HG02798 (cell line): ENCODE measurements at regions not wholly inside any gene's neighbourhood (a gene's known extent, or its start where the extent isn't known, plus 50 kb on each side); places are given as distances from the start of the nearest gene placed in this dataset.

ENCODE experiments used
- ATAC-seq: cut with Tn5 transposase; IDR thresholded peaks from one replicate; pipeline ENCODE4 v1.9.1; 2021; ENCODE audit warnings: mild to moderate bottlenecking; ENCODE audit not compliant: unreplicated experiment, poor library complexity

DNA sequence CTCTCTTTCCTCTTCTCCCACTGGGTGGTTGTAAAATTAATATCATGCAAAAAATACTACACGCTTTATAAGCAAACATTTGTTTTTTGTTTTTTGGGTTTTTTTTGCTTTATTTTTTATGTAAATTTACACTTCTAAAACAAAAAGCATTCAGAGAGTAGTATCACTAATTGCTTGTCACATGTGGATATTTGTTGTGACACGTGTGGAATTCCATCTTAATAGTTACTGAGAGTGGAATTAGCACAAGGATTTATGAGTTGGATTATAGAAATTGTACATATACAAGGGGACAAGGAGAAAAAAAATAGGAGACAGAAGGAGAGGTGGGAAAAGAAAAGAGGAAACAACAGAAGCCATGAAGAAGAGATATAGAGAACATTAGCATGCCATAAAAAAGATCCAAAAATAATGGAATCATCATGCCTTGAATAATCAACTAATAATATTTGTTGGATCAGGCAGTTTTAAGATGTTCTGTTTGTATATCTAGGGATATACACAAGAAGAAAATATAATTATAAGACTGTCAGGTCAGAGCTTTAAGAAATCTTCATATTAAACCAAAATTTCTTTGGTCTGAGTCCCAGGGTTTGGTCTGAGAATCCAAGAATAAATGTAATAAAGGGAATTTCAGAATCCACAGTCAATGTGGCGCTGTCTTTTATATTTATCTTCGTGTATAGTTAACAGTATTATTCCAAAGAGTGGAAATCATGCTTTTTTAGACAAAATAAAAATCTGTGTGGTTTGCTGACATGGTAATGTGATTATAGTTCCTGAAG lies 98.5 kb upstream of the INTU start:
- no peak for ATAC-seq

DNA sequence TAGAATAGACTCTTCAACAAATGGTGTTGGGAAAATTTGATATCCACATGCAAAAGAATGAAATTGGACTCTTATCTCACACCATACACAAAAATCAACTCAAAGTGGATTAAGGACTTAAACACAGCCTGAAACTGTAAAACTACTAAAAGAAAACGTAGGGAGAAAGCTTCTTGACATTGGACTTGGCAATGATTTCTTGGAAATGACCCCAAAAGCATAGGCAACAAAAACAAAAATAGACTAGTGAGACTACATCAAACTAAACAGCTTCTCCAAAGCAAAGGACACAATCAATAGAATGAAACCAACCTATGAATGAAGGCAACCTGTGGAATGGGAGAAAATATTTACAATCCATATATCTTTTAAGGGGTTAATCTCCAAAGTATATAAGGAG lies 94.7 kb upstream of the INTU start:
- no peak for ATAC-seq

DNA sequence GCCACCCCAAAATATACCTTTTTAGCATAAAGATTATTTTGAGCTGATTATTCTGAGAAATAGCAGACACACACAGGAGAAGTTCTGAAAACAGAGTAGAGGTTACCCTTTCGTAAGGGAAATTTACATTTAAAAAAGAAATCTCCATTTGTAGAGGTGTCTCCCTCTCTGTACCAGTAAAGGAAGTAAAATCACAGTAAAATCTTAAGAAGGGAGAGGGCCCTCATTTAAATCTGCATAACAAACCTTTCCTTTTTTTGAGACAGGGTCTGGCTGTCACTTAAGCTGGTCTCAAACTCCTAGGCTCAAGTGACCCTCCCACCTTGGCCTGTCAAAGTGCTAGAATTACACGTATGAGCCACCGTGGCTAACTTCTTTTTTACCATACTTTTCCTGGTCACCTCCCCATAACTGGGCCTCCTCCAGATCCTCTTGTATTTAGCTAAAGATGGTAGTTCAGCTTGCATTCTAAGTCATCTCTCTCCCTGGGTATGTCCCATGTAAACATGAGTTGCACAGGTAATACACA lies 92.2 kb upstream of the INTU start:
- ATAC-seq, result no peak

DNA sequence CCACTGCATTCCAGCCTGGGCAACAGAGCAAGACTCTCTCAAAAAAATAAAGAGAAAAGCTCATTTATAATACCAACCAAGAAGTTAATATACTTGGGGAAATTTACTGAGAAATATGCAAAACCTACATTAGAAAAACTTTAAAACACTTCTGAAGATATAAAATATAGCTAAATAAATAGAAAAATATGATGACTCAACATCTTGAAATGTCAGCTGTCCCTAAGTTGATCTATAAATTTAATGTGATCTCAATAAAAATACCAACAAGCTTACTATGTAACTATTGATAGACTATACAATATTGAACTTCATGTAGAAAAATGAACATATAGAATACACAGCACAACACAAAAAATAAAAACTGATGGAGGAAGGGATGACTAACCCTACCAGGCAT lies 87.5 kb upstream of the INTU start:
- no peak for ATAC-seq

DNA sequence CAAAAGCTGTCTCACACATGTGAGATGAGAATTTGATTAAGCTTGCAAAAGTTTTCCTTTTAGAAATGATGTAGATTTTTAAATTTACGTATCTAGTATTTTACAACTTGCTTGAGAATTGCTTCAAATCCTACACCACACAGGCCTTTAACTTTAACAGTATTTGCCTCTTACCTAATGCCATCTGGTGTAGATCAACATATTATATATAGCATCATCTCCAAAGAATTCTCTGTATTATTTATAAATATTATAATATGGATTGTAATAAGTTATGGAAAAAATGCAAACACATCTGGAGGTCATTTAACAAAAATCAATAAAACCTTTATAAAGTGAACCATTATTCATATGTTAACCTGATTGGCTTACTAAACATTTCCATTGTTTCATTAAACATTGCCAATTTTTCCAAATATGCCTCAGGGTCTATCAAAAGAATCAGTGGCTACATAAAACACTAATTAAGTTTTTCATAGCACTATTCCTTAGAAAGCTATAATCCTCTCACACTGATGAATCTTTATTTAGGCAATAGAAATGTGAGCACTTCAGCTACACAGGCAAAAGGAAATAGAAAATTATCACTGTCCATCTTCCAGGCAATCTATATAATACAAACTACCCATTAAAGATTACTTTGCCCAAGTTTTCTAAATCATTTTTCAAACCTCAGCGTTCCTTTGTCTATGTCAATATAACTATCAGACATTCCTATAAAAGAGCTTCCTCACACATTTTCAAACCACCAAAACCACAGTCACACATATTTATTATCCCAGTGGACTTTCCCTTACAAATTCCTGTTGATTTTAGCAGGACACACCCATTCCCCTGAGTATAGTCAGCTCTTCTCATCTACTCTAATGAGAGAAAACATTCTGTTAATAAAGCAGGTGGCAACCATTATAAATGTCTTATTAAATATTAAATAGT lies 83.5 kb upstream of the INTU start:
- ATAC-seq, result no peak

DNA sequence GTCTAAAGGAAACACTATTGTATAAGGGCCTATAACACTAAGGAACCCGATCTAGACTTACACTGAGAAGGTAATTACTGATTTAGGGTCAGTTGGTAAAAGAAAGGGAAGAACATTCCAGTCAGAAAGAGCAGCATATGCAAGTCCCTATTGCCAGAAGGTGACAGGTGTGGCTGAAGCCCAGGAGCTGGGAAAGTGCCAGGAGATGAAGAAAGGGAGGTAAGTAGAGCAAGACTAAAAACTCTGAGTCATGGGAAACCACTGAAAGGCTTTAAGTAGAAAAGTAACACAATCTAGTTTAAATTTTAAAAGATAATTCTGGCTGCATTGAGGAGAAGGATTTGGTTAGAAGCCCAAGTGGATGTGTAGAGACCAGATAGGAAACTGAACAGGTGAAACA lies 77.7 kb upstream of the INTU start:
- no peak for ATAC-seq

DNA sequence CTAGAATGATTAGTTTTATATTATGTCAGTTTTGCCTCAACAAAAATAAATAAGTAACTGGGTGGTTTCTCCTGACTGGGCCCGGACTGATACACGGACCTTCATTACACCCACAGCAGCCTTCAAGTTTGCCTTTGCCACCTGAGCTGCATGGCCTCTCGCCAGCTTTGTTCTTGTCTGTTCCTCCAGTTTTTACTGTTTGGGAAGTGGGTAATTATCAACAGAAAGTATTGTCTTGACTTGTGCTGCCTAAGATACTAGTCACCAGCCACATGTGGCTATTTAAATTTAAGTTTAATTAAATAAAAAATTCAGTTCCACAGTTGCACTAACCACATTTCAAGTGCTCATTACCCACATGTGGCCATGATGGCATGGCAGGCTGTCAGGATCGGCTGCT lies 74.7 kb upstream of the INTU start:
- no peak for ATAC-seq

DNA sequence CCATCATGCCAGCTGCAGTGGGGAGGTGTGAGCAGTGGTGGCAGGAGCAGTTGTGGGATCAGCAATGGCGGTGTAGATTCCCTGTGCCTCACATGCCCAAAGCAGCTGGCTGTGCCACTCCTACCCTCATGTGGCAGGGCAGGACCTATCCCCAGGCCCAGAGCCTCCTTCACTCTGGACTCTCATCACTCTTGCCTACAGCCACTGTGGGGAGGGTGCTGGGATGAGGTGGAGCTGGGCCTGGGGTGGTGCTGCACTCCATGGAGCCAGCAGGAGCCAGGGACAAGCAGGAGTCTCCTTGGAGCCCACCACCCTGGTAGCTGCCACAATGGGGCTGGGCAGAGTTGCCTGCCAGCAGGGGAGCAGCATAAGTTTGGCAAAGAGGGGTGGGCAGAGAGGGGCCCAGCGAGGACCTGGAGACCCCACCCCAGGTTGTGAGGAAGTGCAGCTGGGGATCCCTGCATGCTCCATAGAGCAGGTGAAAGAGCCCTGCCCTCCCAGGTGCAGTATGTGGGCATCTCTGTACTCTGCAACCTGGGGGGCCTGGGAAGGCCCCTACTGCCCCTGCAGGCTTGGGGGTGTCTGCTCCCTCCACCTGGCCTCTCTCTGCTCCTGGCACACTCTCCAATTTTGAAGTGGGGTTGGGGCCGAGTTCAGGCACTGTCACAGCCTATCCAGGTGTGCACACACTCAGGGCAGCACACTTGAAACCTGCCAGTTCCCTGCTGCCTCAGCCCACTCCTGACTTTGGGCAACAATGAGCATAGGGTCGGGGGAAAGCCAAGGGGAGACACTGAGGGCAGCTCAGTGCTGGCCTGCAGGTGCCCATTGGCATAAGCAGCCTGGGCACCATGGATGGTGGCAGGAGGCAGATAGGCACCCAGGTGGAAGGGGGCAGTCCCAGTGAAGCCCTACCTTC lies 74.0 kb upstream of the INTU start:
- no peak for ATAC-seq

DNA sequence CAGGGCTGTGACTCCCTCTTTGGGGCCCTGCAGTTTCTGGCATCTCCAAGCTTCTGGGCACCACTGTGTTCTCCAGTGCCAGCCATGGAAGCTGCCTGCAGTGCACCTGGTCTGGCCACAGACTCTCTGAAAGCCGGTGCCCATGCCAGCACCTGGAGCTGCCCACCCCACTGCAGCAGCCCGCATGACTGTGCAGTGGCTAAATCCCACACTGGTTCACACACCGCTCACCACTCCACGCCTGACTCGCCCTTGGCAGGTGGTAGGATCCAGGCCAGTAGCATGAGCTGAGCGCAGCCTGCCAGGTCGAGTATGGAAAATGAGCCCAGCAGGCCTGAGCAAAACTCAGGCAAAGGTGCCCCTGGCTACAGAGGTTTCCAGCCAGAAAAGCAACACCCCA lies 72.8 kb upstream of the INTU start:
- ATAC-seq, result no peak

DNA sequence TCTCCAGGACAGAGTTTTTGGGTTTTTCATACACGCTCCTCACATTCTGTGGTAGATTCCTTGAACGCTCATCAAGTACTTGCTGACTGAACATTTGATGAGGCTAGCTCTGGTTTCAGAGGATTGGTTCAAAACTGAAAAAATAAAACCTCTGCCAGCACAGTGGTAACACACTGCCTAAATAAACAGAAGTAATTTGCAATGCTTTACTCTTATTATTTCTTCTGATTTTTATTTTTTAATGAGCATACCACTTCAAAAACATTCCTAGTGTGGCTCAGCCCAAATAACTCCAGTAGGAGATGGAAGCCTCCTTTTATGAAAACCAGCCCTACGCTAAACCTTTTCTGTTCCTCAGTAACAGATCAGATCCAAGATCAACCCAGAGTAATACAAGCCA lies 72.0 kb upstream of the INTU start:
- no peak for ATAC-seq

DNA sequence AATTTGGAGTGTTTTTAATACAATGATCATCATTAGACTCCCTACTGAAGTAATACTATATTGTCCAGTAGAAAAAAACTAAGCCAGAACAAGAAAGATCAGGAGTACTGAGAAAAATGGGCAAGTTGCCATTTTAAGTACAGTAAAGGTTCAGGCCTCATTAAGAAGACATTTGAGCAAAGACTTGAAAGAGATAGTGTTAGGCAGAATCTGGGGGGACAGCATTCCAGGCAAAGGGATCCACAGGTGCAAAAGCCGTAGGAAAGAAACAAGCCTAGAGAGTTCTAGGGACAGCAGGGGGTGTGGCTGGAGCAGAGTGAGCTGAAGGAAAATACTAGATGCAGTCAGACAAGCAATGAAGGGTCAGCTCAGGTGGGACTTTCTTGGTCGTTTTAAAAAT lies 58.1 kb upstream of the INTU start:
- no peak for ATAC-seq

DNA sequence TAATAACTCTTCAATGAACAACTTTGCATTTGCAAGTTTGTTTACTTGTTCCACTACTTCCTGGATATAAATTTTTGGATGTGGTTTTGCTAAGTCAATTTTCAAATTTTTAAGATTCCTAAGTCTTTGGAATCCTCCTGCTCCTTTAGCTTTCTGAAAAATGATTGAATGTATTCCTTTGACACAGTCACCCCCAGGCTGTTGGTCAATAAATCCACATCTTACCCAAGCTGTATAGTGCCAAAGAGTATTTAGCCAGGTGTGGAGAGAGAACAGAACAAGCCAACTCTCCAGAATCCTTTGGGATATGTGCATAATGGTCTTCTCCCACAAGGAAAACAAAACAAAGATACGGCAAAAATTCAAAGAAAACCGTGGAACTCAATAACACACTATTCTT lies 56.9 kb upstream of the INTU start:
- no peak for ATAC-seq

DNA sequence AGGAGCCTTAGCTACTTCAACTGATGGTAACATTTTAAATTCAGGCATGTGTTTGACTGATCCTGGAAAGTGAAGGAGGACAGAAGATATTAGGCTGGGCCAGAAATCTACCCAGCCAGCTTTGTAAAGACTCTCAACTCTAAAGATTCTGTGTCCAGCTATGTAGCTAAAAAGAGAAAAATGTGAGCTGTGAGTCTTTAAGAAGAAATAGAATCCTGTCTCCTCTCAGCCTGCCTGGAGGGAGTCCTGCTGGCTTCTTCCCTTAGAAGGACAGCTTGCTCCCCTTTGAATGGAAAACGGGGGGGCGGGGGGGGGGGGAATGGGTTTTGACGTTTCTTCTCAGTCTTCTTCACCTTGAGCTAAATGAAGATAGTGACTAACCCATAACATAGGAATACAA lies 54.3 kb upstream of the INTU start:
- ATAC-seq, result no peak

DNA sequence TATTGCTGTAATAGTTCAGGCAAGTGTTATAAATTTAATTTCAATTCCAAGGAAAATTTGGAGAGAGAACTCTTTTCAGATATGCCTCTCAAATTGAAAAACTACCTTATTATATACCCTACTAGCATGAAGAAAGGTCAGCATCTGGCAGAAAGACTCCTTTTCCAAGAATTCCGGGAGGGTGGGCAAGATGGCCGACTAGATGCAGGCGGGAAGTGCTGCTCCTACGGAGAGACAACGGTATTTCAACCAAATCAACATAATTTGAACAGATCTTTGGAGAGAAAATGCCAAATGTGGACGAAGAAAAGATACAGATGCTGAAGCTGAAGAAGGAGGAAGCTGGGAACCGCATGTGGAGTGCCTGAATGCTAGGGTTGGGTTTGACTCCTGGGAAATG lies 53.8 kb upstream of the INTU start:
- ATAC-seq, result no peak

DNA sequence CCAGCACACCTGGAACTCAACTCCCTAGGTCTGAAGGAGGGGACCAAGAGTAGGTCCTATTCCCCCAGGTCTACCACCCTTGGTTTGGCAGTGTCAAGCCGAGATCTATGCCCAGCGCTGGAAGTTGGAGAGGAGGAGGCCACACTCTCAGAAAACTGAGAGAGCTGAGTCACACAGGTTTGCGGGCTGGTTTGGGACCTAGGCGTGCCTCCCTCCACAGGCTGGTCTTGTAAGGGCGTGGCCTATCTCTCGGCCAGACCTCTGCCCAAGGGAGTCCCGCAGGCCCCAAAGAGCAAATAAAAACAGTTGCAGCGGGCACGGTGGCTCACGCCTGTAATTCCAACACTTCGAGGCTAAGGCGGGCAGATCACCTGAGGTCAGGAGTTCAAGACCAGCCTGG lies 52.9 kb upstream of the INTU start:
- no peak for ATAC-seq

DNA sequence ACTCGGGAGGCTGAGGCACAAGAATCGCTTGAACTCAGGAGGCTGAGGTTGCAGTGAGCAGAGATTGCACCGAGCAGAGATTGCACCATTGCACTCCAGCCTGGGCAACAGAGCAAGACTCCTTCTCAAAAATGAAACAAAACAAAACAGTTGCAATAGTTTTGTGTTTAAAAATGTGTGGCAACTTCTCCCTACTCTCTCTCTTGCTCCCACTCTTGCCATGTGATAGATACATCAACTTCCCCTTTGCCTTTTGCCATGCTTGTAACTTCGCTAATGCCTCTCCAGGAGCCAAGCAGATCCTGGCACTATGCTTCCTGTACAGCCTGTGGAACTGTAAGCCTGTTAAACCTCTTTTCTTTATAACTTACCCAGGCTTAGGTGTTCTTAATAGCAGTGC lies 52.5 kb upstream of the INTU start:
- no peak for ATAC-seq

DNA sequence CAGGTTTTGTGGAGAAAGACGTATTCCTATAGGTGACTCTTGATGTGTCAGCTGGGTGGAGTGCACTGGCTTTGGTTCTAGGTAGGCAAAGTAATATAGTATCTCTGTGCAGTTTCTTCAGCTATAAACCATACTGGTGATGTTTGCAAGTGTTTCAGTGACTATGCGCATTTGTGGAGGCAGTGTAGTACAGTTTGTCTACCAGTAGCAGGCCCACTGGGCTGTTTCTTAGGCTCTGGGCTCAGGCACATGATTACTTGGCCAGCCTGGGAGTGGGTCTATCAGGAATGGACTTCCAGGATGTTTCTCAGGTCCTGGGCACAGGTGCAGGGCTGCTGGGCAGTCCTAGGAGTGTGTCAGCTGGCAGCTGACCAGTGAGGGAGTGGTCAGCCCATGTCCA lies 51.9 kb upstream of the INTU start:
- no peak for ATAC-seq
